ENCODE measurements at regions not wholly inside any gene's neighbourhood (a gene's known extent, or its start where the extent isn't known, plus 50 kb on each side); places are given as distances from the start of the nearest gene placed in this dataset.
"Not testable (repeated sequence)": the region's sequence is repeated elsewhere in the genome, so short reads cannot be mapped to it uniquely, and the experiment has no call there.

DNA sequence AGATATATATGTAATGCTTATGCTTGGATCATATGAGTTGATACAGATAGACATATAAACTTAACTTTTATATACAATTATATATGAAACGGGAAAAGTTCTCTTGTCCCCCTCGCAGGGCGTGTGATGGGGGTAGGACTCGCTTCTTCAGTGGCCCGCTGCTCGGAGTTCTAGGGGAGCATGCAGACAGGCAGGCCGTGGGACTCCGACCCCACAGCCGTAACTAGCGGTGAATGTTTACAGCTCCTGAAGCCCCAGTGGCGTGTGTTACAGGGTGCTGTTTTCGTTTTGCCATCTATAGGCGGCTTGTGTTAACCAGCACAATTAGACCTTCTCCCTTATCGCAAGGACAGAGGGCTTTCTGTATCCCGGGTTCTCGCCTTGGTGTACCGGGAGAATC is 1899.8 kb downstream of the PCDH9 start:
- TF ChIP-seq CHD4 (IDR thresholded peaks at IDR 0.05; ENCODE audit: borderline replicate concordance, low read length) (no peak), DR1 (CRISPR knock-in tag; IDR thresholded peaks at IDR 0.05) (no peak), ZNF678 (CRISPR knock-in tag; IDR thresholded peaks at IDR 0.05) (no peak), ZSCAN31 (CRISPR knock-in tag; IDR thresholded peaks at IDR 0.05; ENCODE audit: low read depth) (no peak), HNRNPUL1 (IDR thresholded peaks at IDR 0.05; ENCODE audit: low read depth, low read length) (no peak), KDM5B (CRISPR knock-in tag; IDR thresholded peaks at IDR 0.05; ENCODE audit: borderline replicate concordance) (no peak), ZNF672 (CRISPR knock-in tag; IDR thresholded peaks at IDR 0.05) (no peak)
- TF ChIP-seq, protein P1, sequence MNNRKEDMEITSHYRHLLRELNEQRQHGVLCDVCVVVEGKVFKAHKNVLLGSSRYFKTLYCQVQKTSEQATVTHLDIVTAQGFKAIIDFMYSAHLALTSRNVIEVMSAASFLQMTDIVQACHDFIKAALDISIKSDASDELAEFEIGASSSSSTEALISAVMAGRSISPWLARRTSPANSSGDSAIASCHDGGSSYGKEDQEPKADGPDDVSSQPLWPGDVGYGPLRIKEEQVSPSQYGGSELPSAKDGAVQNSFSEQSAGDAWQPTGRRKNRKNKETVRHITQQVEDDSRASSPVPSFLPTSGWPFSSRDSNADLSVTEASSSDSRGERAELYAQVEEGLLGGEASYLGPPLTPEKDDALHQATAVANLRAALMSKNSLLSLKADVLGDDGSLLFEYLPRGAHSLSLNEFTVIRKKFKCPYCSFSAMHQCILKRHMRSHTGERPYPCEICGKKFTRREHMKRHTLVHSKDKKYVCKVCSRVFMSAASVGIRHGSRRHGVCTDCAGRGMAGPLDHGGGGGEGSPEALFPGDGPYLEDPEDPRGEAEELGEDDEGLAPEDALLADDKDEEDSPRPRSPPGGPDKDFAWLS (CRISPR knock-in tag; IDR thresholded peaks at IDR 0.05; ENCODE audit: borderline replicate concordance): no peak
- TF ChIP-seq, protein P2, sequence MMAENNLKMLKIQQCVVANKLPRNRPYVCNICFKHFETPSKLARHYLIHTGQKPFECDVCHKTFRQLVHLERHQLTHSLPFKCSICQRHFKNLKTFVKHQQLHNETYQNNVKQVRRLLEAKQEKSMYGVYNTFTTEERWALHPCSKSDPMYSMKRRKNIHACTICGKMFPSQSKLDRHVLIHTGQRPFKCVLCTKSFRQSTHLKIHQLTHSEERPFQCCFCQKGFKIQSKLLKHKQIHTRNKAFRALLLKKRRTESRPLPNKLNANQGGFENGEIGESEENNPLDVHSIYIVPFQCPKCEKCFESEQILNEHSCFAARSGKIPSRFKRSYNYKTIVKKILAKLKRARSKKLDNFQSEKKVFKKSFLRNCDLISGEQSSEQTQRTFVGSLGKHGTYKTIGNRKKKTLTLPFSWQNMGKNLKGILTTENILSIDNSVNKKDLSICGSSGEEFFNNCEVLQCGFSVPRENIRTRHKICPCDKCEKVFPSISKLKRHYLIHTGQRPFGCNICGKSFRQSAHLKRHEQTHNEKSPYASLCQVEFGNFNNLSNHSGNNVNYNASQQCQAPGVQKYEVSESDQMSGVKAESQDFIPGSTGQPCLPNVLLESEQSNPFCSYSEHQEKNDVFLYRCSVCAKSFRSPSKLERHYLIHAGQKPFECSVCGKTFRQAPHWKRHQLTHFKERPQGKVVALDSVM (CRISPR knock-in tag; IDR thresholded peaks at IDR 0.05): no peak
- H2AFZ ChIP-seq (ENCODE audit: low read length): no peak overlapping the region
- H3K79me2 ChIP-seq (ENCODE audit: insufficient read depth, low read length): no peaks in the 10 kb centered on the region
- WGBS (ENCODE audit: low lambda C conversion rate): 35% methylated on average over 11 of the region's 17 CpGs
- no peak overlapping the region for H3K27ac ChIP-seq (ENCODE audit: extremely low read length, insufficient read depth, low read length)
- CTCF ChIA-PET (ENCODE audit: low intra/inter-chr PET ratio, low total read pairs): no interaction called here
- no peak overlapping the region for H3K9ac ChIP-seq (ENCODE audit: insufficient read depth, low read depth, low read length)
- H3K27me3 ChIP-seq (ENCODE audit: control insufficient read depth in 1 of 2, insufficient read depth in 2 of 2, low read length in 2 of 2): no peaks in the 10 kb centered on the region
- in situ Hi-C loops (cut with HindIII; ENCODE audit: extremely low pct_ligation_motif_present, low pct_unique_long_range_greater_than_20kb): no loop called here
- FAIRE-seq (no peak), DNase-seq (ENCODE audit: low spot score) (no peak), ATAC-seq (no peak)
- no peaks in the 10 kb centered on the region for H3K36me3 ChIP-seq (replicated peaks in 1 of 2; ENCODE audit: control insufficient read depth in 1 of 2, insufficient read depth in 2 of 2, low read length in 2 of 2)
- intact Hi-C loops (cut with micrococcal nuclease; ENCODE audit: unreplicated experiment): no loop called here
- no peak overlapping the region for H3K4me3 ChIP-seq (replicated peaks in 1 of 3; ENCODE audit: insufficient read depth in 1 of 3, low read depth in 2 of 3, low read length in 3 of 3)
- no TSS peak for BruUV-seq (replicated peaks)
- no peaks in the 10 kb centered on the region for H4K20me1 ChIP-seq (ENCODE audit: insufficient read depth, low read length)
- POLR2A ChIA-PET: no interaction called here
- H3K9me3 ChIP-seq (ENCODE audit: low read length): no peaks in the 10 kb centered on the region
- no peak overlapping the region for H3K4me2 ChIP-seq (ENCODE audit: low read depth, low read length)
- no peaks in the 10 kb centered on the region for H3K4me1 ChIP-seq (ENCODE audit: insufficient read depth, low read length)

DNA sequence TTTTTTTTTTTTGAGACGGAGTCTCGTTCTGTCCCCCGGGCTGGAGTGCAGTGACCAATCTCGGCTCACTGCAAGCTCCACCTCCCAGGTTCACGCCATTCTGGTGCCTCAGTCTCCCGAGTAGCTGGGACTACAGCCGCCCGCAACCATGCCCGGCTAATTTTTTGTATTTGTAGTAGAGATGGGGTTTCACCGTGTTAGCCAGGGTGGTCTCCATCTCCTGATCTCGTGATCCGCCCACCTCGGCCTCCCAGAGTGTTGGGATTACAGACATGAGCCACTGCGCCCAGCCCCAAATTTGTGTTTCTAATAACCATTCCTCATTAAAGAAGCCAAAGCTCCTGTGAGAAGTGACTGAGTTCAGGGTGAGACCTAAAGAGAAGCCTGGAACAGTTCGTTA is 1906.9 kb downstream of the PCDH9 start:
- intact Hi-C loops (cut with micrococcal nuclease; ENCODE audit: unreplicated experiment); H3K4me3 ChIP-seq (replicated peaks in 1 of 3; ENCODE audit: insufficient read depth in 1 of 3, low read depth in 2 of 3, low read length in 3 of 3); H3K27ac ChIP-seq (ENCODE audit: extremely low read length, insufficient read depth, low read length); DNase-seq (ENCODE audit: low spot score); H4K20me1 ChIP-seq (ENCODE audit: insufficient read depth, low read length); FAIRE-seq; H3K9me3 ChIP-seq (ENCODE audit: low read length); H3K27me3 ChIP-seq (ENCODE audit: control insufficient read depth in 1 of 2, insufficient read depth in 2 of 2, low read length in 2 of 2); POLR2A ChIA-PET; H2AFZ ChIP-seq (ENCODE audit: low read length); in situ Hi-C loops (cut with HindIII; ENCODE audit: extremely low pct_ligation_motif_present, low pct_unique_long_range_greater_than_20kb); H3K36me3 ChIP-seq (replicated peaks in 1 of 2; ENCODE audit: control insufficient read depth in 1 of 2, insufficient read depth in 2 of 2, low read length in 2 of 2); BruUV-seq (replicated peaks); H3K4me1 ChIP-seq (ENCODE audit: insufficient read depth, low read length); H3K79me2 ChIP-seq (ENCODE audit: insufficient read depth, low read length); CTCF ChIA-PET (ENCODE audit: low intra/inter-chr PET ratio, low total read pairs); H3K4me2 ChIP-seq (ENCODE audit: low read depth, low read length); H3K9ac ChIP-seq (ENCODE audit: insufficient read depth, low read depth, low read length); ATAC-seq: not testable (repeated sequence)
- 16% methylated on average over 15 of the region's 15 CpGs for WGBS (ENCODE audit: low lambda C conversion rate)
